ENCODE measurements at regions not wholly inside any gene's neighbourhood (a gene's known extent, or its start where the extent isn't known, plus 50 kb on each side); places are given as distances from the start of the nearest gene placed in this dataset.

- in situ Hi-C loops (cut with HindIII; ENCODE audit: low pct_ligation_motif_present, low sequenced_read_pairs), result loop anchor here (25.0 kb wide), 1 partner anchor 487 kb away; no protein-coding TSS in a partner anchor
- no peak overlapping the region for H3K4me3 ChIP-seq (ENCODE audit: low read depth, low read length)
- no peak for DNase-seq
Observed at GRCh38 chr2:177149155-177149503, 63.5 kb upstream of the HNRNPA3 start.

GRCh38 chr2:177153805-177154204 is 58.8 kb upstream of the HNRNPA3 start:
- in situ Hi-C loops (cut with HindIII; ENCODE audit: low pct_ligation_motif_present, low sequenced_read_pairs), result no loop called here
- H3K4me3 ChIP-seq (ENCODE audit: low read depth, low read length), result no peak overlapping the region
- H3K36me3 ChIP-seq (replicated peaks), result no peaks in the 10 kb centered on the region
- peaks cover 2% of the 10 kb centered on the region for H3K27me3 ChIP-seq (replicated peaks)
- no peak overlapping the region for H3K27ac ChIP-seq
- TF ChIP-seq CTCF (IDR thresholded peaks at IDR 0.05; ENCODE audit: low read depth, low read length, missing control alignments), result no peak
- DNase-seq, result no peak

More at GRCh38 chr2:177149155-177149503, 63.5 kb upstream of the HNRNPA3 start:
- TF ChIP-seq CTCF (IDR thresholded peaks at IDR 0.05; ENCODE audit: low read depth, low read length, missing control alignments), result no peak
- Histone ChIP-seq H3K36me3 (replicated peaks) (no peaks in the 10 kb centered on the region), H3K27ac (no peak overlapping the region), H3K27me3 (replicated peaks) (peaks cover 11% of the 10 kb centered on the region)

GRCh38 chr2:177154809-177155208 is 57.8 kb upstream of the HNRNPA3 start:
- no peak for TF ChIP-seq CTCF (IDR thresholded peaks at IDR 0.05; ENCODE audit: low read depth, low read length, missing control alignments)
- H3K27me3 ChIP-seq (replicated peaks), result peaks cover 2% of the 10 kb centered on the region
- no peaks in the 10 kb centered on the region for H3K36me3 ChIP-seq (replicated peaks)
- H3K27ac ChIP-seq, result no peak overlapping the region
- in situ Hi-C loops (cut with HindIII; ENCODE audit: low pct_ligation_motif_present, low sequenced_read_pairs), result no loop called here
- no peak for DNase-seq
- no peak overlapping the region for H3K4me3 ChIP-seq (ENCODE audit: low read depth, low read length)

GRCh38 chr2:177155631-177156030 is 57.0 kb upstream of the HNRNPA3 start:
- no peaks in the 10 kb centered on the region for H3K27me3 ChIP-seq (replicated peaks)

GRCh38 chr2:177161741-177162460 is 50.7 kb upstream of the HNRNPA3 start:
- DNase-seq, result peak; percentile 43
- peak; percentile 69 for TF ChIP-seq CTCF (IDR thresholded peaks at IDR 0.05; ENCODE audit: low read depth, low read length, missing control alignments)
- H3K4me3 ChIP-seq (ENCODE audit: low read depth, low read length), result no peak overlapping the region
- H3K27ac ChIP-seq, result no peak overlapping the region
- no peaks in the 10 kb centered on the region for H3K27me3 ChIP-seq (replicated peaks)
- H3K36me3 ChIP-seq (replicated peaks), result no peaks in the 10 kb centered on the region
- in situ Hi-C loops (cut with HindIII; ENCODE audit: low pct_ligation_motif_present, low sequenced_read_pairs), result no loop called here

More at GRCh38 chr2:177155631-177156030, 57.0 kb upstream of the HNRNPA3 start:
- TF ChIP-seq CTCF (IDR thresholded peaks at IDR 0.05; ENCODE audit: low read depth, low read length, missing control alignments), result no peak
- no peaks in the 10 kb centered on the region for H3K36me3 ChIP-seq (replicated peaks)
- no peak overlapping the region for H3K4me3 ChIP-seq (ENCODE audit: low read depth, low read length)
- H3K27ac ChIP-seq, result no peak overlapping the region
- no peak for DNase-seq
- in situ Hi-C loops (cut with HindIII; ENCODE audit: low pct_ligation_motif_present, low sequenced_read_pairs), result no loop called here
